ENCODE measurements at regions not wholly inside any gene's neighbourhood (a gene's known extent, or its start where the extent isn't known, plus 50 kb on each side); places are given as distances from the start of the nearest gene placed in this dataset.
"Not testable (repeated sequence)": the region's sequence is repeated elsewhere in the genome, so short reads cannot be mapped to it uniquely, and the experiment has no call there.

DNA sequence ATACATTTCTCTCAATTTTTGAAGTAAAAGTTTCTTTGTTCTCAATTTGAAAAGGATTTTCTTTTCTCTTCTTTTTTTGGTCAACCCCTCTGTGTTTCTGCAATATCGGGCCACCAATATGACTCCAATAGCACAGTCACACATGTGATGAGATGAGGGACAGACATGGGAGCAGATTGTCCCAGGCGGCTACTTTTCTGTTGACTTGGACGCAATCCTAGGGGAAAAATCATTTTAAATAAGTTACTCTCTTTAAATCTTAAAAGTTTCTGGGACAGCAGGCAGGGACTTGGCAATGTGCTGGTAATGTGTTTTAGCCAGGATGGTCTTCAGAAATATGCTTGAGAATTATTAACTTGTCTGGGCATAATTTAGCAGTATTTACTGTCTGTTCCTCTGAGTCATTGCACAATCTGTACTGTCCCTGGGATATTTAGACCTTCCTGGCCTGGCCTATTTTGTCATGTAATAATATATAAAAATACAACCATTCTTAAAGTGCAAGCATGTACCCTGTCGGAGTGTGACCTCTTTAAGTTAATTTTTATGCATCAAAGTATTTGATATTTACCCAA lies 388.5 kb upstream of the FANCL start:
- no peak for DNase-seq

DNA sequence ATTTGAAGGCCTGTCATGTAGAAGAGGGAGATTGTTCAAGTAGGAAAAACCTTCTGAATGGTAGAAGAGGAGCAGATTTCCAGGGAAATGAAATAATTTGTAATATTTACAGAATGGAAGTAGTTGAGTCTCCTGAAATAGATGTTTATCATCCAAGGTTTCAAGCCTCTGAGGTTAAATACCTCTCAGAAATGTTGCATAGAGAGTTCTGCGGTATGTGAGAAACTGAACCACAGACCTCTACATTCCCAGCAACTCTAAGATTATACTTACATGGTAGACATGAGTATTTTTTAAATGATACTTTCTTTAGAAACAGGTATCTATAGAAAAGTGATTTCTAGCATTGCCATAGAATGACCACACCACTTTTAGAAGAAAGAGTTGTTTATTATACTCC lies 379.8 kb upstream of the FANCL start:
- DNase-seq, result no peak

DNA sequence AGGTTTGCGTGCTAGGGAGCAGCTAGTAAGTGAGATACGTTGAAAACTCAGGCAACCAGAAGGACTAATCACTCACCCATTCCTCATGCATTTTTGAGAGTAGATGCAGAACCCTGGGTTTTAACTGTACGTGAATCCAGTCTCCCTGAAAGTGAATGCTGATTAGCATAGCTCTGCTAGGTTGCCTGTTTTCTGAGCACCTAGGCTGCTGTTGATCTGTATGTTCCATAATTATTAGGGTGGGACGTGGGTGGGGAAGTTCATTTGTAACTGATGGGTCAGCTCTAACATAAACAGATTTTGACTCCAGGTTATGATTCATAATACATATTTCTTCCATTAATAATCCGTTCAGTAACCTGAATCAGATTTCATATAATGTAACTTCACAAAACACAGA lies 379.0 kb upstream of the FANCL start:
- DNase-seq, result no peak

DNA sequence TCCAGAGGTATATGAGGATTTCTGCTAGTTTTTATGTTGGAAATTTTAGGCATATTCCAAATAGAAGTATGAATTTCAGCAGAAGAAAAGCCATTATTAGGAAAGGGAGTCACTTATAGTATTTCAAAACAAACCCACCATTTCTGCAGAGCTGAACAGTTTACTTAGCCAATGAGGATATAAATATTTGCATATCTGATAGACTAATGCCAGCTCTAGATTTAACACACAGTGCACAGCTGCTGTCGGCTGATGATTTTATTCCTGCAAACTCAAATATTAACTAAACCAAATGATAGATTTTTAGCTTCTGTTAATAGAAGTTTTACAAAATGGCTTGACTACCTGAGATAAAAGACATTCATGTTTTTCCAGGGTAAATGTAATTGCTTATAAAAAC lies 375.8 kb upstream of the FANCL start:
- no peak for DNase-seq

DNA sequence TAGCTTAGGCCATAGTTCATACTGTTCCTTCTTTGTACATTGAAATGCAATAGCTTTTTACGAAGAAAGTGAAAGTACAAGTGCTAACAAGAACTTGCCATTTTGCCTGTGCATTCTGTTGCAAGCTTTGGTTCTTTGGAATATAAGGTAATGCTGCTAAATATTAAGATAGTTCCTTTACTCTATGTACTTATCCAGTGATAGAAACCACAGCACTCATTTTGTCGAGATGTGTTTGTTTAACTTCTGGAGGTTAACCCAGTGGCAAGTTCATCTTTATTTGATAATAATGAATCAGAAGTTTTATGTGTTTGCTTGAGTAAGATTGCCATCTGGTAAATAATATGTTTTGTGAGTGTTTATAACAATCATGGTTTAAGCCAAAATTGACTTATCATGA lies 373.1 kb upstream of the FANCL start:
- DNase-seq, result no peak

DNA sequence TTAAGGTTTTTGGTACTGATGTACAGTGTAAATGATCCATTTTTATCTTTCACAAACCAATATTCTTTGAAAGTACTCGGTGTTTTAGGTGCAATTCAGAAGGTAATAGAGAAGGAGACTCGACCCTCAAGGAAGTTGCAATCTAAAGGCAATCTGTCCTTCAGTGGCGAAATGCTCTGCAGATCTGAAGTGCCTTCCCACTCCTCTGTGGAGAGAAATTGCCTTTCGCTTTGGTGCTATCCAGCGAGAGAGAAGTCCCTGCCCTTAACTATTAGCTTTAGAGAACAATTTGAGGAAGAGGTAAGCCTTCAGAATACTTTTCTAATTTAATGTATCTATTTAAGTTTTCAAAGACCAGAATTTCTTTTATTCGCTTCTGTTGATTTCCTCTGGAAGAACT lies 371.8 kb upstream of the FANCL start:
- no peak for DNase-seq

DNA sequence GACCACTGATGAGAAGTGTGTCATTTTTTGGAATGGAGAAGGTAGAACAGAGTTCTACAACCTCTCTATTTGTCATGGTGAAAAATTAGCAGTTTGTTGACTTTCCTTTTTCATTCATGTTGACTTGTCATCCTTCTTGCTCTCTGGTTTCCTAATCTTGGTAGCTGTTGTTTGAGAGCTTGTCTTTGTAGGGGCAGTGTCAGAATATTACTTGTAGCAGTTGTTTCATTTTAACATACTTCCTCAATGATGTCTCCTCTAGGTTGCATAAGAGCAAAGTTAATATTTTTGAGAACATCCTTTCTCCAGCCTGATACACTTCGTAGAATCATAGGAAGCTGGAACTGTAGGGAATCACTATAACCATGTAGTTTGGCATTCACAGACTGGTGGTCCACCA lies 368.2 kb upstream of the FANCL start:
- DNase-seq, result no peak

DNA sequence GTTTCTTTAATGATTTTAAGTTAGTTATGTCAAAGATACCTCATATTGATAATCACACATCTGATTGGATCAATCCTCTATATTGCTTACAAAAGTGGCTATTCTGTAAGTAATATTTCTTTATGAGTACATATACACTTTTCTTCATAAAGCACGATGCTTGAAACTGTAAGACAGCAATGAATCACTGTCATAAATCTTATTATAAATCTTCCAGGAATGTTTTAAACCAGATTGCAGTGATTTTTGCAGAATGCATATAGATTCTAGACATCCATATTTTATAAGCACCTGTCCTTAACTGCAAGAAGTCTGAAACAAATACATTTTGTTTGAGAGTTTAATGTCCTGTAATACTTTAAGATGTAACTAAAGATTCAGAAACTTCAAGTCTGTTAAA lies 367.0 kb upstream of the FANCL start:
- no peak for DNase-seq

DNA sequence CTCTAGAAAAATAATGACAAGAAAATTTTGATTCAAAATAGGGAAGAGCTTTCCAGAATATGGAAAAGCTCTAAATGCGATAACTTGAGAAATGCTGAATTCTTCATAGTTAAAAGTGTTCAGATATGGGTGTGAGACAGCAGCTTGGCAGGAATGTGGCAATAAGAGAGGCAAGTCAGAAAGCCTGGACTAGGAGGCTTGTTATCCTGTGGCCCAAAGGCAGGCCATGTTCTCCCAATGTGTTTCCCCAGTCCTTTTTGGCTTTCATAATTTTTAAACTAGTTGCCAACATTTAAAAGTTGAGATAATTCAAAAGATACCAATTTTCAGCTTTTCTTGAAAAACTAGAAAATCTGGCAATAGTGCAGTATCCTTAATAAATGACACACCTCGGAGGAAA lies 366.3 kb upstream of the FANCL start:
- no peak for DNase-seq

DNA sequence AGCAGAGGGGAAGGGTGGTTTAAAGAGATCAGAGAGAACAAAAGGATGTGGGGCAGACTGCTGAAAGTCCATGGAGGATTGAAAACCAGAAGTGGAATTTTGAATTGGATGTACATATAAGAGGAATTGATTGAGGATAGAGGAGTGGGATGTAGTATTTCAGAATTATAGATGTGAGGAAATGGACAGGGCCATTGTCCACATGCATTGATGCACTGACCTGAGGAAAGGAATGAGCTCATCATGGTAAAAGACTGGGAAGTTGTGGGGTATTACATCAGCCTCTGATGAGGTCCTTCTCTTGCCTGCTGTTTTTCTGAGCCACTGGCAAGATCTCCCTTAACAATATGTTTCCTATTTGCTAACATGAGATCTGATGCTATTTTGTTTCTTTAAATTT lies 365.7 kb upstream of the FANCL start:
- no peak for DNase-seq

DNA sequence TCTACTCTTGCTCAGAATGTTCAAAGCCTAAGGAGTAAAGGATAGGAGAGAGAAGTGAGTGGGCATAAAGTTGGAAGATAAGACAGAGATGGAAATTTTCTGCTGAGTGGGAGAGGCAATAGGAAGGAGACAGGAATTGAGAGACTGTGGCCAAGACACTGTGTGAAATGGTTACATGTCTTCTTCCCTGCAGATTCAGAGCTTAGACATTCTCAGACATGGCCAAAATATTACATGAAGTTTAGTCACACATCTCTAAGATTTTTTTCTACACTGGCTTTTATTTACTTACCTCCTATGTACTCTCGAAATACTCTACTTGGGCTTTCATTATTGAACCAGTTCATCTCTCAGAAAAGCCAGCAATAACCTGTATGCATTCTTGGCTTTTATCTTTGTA lies 363.0 kb upstream of the FANCL start:
- DNase-seq, result no peak

DNA sequence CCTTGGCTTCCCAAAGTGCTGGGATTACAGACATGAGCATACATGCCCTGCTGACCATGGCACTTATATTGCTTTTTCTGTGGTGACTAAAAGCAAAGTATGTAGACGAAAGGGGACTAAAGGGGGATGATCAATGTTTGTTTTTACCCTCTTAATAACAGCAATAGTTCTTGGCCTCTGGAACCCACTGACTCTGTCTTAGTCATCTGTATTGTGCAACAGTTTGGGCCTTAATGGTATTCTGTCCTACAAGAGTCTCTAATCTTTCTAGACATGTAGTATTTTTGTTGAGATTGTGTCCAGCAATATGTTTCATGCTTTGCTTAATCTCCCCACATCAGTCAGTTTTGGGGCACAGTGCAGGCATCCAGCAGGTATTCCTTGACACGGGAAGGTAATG lies 359.9 kb upstream of the FANCL start:
- no peak for DNase-seq

DNA sequence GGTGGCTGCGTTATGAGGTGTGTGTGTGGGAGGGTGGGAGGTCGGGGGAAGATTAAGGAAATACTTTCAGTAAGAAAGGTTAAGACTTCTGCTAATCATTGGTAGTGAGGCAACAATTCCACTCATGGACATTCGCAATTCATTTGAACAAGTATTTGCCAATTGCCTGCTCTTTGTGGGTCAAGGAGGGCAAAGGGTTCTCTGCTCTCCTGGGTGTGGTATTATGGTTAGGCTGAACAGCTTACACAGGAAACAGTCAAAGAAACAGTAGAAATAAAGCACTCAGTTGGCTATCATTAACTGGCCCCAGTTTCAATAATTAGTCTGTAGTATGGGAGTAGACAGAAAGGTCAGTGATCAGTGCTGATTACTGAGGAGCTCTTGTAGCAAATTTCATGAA lies 357.0 kb upstream of the FANCL start:
- no peak for DNase-seq

DNA sequence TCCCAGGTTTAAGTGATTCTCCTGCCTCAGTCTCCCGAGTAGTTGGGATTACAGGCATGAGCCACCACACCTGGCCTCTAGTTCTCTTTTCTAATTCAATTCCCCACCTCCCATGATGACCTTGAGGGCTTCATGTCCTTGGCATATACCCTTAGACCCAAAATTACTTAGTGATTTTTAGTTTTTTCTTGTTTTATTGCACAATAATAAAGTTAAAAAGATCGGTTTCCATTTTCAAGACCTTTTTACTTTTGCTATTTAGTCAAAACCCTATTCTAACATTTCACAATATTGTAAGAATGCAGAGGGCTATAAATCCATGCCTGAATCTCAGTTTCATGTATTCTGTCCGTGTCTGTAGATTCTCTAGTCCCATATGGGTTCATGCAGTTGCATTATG lies 354.6 kb upstream of the FANCL start:
- no peak for DNase-seq

DNA sequence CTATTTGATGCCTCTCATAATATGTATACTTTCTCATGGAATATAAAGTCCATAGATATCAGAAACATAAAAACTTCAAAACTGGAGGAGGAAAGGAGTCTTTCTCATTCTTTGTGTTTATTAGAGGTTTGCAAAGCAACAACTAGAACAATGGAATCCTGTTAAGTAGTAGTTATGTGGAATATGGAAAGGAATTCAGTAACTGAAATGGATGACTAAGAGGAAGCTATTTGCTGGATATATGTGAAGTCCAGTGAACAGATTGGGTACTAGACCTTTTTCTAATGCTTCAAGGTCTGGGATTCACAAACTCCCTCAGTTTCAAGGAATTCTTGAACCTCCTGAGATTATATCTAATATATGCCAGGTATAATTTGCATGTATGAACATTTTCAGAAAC lies 353.6 kb upstream of the FANCL start:
- DNase-seq, result no peak

DNA sequence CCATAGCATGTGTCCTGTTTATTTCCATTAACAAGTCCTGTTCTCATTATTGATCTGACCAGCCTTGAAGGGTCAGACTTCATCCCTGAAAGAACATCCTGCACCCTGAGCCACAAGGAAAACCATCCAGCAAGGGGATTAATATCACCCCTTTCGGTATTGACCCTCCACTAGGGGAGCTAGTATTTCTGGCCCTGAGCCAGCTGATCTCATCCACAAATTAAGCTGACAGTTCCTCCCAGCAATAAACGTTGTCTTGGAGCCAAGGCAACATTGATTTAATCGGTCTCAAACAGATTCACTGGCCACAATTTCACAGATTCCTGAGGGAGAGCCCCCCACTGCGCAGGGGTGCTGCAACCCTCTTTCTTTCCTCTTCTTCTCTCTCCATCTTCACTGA lies 353.1 kb upstream of the FANCL start:
- DNase-seq, result no peak

DNA sequence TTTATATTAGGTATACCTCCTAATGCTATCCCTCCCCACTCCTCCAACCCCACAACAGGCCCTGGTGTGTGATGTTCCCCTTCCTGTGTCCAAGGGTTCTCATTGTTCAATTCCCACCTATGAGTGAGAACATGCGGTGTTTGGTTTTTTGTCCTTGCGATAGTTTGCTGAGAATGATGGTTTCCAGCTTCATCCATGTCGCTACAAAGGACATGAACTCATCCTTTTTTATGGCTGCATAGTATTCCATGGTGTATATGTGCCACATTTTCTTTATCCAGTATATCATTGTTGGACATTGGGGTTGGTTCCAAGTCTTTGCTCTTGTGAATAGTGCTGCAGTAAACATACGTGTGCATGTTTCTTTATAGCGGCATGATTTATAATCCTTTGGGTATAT lies 345.1 kb upstream of the FANCL start:
- DNase-seq, result not testable (repeated sequence)

DNA sequence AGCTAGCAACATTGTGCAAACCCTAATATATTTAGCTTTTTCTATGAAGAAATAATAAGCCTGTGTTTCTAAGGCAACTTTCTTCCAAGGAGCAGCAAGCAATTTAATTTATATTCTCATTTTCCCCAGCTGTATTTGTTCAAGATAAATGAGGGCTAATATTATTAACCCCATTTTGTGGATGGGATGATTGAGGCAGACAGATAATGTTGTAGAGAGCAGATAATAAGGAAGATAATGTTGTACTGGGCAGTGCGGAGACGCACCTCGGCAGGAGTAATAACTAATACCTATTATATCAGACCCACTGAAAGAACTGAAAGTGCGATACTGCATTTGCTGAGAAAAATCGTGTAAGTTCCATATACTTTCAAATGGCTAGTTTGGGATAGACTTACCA lies 344.1 kb upstream of the FANCL start:
- DNase-seq, result no peak

DNA sequence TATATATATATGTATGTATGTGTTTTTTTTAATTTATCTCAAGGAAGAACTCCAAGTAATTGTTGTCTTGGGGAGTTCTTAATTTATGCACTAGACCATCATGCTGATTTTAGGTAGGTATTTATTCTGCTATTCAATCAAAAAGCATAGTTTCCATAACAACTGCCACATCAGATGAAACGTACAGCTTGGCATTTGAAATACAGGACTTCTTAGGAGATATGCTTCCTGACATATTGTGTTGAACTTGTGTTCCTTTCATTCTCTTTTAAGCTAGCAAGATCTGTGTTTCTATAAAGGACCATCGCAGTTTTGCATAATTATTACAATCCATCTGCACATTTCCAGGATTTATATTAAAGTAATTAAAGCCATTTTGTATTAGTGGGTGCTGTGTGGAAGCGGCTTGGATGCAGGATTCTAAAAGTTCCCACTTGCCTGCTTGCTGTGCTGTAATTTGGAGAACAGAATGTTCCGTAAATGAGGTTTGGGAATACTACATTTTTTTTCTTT lies 343.5 kb upstream of the FANCL start:
- DNase-seq, result no peak

DNA sequence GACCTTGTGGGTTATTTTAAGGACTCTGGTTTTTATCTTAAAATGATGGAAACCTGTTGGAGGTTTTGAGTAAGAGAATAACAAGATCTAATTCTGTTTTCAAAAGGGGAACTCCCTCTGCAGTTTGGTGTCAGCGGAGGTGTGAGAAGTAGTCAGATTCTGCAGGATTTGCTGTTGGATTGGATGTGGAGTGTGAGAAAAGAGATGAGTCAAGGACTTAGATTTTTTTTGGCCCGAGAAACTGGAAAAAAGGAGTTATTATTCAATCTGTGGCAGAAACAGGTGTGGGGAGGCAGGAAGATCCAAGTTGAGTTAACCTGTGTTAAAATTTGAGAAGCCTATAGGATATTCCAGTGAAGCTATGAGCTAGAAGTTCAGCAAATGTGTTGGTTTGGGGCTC lies 337.2 kb upstream of the FANCL start:
- no peak for DNase-seq

DNA sequence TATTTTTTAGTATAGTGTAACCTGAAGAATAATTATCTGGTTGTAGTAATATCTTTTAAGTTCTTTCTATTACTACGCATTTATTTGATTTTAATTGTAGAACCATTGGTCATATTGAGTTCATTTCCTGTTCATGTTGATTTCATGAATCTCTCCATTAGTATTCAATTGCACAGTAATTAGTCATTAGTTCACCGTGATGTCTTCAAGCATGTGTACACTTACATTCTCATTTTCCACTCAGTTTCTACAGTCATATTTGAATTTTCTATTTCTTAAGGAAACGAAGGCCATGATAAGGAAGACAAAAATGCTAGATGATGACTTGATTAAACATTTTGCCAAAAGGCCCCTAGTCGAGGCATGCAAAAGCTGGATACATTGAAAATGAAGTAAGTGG lies 333.7 kb upstream of the FANCL start:
- DNase-seq, result no peak

DNA sequence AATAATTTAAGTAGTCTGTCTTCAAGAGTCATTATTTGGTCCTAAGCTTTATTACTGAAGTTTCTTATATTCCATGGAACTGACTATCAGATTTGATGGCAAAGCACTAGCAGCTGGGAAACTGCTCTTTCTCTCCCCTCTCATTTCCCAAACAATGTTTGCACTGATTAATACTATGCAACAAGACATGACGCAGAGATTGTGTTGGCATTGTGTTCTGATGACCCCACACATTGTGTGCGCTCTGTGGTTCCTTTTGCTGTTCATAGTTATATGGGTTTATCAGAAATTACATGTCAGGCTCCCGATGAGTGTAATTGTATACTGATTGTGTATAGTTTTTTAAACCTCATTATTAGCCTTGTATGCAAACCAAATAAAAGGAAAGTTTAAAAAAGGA lies 331.6 kb upstream of the FANCL start:
- no peak for DNase-seq

DNA sequence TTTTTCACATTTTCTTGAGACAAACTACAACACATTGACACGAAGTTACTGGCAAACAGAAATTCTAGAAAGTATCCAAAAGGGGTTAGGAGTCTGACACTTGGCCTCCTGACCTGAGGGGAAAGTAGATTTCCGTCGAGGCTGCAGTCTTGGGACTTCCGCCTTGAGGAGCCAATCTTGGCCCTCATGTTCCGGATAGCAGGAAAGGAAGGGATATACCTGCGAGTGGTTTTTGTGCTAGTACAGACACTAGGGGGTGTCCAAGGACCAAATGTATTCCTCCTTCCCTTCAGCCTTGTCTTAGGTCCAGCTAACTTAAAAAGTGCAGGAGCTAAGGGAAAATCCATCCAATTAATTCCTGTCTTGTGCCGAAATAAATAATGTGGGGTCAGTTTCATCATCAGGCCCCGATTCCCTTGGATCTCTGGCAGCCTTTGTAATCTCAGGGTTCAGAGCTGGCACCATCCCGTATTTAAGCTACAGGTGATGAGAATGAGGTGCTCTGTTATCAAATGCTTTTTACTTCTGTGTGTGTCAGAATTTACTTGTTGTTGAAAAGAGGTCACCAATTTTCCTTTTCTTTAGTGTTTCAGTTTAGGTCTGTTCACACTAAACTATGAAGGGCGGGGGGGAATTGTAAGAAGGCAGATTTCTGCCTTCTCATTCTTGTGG lies 330.2 kb upstream of the FANCL start:
- peak; percentile 53 to 78 (median 58) for DNase-seq

DNA sequence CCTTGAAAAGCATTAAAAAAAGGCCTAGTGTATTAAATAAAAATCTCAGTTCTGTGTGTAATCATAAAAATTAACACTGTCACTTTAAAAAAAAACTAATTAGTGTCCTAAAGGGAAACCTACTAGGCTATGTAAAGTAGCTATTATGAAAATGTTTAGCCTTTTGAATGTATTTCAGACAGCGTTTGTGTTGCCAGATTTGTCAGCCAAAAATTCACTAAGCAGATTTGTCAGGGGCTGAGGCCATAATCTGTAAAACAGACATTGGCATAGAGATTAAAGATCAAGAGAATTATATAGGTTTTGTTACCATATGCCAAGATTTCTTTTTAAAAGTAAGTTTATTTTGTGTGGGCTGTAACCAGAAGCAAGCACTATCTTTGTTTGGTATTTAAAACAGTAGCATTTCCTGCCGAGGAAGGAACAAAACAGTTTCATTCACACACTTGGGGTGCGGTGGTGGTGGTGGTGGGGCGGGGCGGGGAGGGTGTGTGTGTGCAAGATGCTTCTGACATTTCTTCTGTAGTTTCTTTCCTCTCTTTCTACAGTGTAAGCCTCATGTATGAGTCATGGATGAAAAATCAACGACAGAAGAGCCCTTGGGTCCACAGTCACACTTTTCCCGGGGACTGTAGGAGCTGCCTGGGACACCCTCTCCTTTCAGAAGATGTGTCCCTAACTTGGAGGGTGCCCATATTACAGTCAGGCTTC lies 328.5 kb upstream of the FANCL start:
- DNase-seq, result no peak

Data from muscle of back (tissue), 3 donors.